Fibroblast of skin of left quadriceps (primary cell): ENCODE measurements at regions not wholly inside any gene's neighbourhood (a gene's known extent, or its start where the extent isn't known, plus 50 kb on each side); places are given as distances from the start of the nearest gene placed in this dataset.
A peak's percentile ranks its signal among the peaks of the same experiment; 100 is the strongest.

Experiments used
- DNase-seq, 2 experiments: peaks; one replicate each; pipeline ENCODE4 v3.0.0-alpha.2; 2013; ENCODE audit warnings: low read depth in 2 of 2

DNA sequence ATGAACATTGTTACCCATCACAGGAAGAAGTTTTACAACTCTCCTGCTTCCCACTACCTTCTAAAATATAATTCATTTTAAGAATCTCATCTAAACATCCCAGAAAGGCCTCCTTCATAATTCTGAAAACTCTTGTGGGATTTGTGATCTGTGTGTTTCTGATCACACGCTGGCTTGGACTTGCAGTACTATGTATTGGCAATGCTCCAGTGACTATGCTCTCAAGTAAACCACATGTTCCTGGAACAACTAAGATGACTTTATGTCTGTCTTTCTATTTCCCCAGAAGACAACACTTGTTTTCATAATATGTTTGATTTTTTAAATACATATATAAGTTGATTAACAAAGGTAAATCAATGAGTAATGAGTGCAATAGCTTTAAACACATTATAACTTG, 376.6 kb upstream of the NETO1 start:
- peak in 1 of 2 experiments; percentile 7 for DNase-seq

DNA sequence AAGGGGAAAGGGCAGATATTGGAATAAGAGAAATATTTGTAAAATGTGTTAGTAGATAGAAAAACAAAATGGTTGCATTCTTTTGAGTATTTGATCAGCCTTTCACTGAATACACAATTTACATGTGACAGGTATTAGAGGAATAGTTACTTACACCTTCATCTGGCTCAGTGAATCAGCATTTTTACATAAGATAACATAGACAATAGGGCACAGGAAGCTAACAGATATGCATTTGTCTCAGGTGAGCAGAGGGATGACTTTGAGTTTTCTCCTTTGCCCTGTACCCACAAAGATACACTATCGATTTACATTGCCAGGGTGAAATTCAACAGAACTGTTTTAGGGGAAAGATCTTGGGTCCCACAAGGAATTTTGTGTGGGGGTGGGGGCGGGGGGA, 373.1 kb upstream of the NETO1 start:
- no peak for DNase-seq

DNA sequence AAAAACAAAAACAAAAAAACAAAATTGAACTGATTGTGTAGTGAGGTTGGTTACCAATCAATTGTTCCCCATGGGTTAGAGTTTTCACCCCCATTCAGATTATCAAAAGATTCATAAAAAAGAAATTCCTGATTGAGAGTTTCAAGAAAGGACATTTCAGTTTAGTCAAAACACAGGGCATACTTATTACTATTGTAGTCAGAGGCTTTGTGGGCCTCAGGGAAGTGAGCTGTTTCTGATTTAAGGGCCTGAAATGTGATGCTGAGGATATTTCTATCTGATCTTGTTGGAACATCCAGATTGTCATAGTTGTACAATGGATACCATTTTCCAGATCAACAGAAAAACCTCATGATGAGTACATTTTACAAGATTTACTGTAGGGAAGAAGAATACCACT, 368.1 kb upstream of the NETO1 start:
- no peak for DNase-seq

DNA sequence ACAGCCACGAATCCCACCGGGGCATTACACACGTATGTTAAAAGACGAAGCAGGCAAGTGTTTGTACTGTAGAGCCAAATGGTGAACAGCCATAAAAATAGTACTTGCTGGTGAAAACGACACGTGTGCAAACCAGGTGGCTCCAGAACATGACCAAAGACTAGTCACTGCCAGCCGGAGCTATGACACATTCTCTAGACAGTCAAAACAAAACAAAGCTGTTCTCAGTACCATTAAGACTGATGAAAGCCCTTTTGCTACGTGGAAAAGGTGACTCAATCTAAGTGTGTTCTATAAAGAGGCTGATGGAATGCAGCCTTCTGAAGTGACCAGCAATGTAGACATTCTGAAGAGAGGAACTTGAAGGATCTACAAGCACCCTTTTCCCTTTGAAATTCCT, 367.7 kb upstream of the NETO1 start:
- DNase-seq: peak; percentile 32 to 37

DNA sequence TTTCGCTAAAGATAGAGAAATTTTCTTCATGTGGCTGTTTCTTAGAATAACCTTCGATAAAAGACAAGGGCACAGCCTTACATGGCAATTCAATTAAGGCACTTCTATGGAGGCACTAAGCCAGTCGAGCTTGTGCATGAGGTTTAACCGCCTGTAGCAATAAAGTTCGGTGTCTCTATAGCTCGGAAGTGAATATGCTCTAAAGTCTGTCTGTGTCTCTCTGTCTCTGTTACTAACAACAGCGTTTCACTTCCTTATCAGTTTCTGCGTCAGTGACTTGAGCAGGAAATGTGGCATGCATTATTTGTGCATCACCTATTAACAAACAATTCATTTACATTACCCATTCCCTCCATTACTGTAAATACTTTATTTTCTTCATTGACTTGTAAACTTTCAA, 365.1 kb upstream of the NETO1 start:
- no peak for DNase-seq

DNA sequence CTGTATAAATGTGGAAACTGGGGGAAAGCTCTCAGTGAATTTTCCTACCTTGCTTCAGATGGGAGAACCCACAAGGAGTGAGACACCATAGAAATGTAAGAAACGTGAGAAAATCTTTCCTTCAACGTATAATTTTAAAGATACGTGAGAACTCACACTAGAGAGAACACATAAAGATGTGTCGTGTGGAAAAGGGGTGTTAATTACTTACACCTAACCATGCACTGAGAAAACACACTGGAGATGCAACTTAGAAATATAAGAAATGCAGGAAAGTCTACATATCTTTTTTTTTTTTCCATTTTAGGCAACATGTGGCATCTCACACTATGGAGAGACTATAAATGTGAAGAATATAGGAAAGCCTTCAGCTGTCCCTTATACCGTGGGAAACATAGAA, 352.9 kb upstream of the NETO1 start:
- DNase-seq: no peak

DNA sequence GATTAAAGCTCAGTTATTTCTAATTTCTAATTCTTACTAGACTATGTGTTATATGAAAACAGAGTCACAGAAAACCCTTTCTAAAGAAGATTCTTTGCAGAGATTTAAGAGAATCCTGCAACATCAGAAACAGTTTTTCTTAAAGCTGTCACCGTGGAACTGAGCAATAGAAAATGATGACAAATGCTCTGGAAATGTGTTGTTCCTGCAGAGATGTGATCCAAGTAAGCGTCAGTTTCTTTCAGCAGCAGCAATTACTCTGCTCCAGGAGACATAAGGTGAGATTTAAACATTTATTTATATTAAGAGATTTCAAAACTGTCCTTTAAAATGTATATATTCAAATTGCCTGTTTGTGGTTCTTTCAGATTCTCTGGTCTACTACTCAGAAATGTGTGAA, 350.5 kb upstream of the NETO1 start:
- DNase-seq: no peak

DNA sequence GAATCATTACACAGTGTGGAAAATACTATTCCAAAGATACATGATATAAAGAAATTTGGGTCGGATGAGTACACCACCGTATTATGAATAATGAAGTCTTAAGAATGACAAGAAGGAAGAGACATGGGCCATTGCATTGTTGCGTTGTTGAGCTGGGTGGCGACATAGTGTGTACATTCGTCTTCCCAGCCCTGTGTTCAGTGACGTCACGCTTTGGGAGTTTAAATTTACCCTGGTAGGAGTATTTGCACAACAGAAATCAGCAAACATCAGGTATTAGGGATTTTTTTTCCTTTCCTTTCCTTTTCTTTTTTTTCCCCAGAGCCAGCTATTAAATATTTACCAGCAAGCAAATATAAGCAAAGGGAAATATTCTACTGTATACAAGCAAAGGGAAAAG, 347.2 kb upstream of the NETO1 start:
- no peak for DNase-seq

DNA sequence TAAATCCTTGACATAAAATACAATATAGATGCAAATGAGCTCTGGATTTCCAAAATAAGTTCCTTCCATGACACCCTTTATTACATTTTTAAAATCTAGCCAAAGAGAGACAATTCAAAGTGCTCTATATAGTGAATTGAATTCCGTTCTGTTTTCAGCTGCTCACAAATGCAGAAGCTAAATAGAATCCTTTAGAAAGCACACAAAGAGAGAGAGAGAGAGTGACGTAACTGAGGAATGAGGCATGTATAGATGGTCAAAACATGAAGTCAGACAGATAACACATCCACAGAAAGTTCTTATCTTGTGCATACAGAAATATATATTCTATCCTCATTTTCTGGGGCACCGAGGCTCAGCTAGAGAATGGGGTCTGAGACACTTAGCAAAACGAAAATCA, 344.7 kb upstream of the NETO1 start:
- no peak for DNase-seq

DNA sequence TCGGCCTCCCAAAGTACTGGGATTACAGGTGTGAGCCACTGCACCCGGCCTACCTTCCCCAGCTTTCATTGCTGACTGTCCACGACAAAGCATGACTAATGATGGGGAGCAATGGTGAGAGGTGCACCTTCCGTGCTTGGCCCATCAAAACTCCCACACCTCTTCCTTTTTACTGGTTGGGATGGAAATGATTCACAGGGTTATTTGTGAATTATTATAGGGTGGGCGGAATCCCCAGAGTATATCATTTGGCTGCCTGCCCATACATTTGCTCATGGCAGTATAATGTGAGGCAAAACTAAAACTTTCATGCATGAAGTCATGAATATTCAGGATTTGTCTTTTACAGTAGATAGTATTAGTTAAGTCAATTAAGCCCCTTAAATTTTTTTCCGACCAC, 334.2 kb upstream of the NETO1 start:
- DNase-seq: no peak

DNA sequence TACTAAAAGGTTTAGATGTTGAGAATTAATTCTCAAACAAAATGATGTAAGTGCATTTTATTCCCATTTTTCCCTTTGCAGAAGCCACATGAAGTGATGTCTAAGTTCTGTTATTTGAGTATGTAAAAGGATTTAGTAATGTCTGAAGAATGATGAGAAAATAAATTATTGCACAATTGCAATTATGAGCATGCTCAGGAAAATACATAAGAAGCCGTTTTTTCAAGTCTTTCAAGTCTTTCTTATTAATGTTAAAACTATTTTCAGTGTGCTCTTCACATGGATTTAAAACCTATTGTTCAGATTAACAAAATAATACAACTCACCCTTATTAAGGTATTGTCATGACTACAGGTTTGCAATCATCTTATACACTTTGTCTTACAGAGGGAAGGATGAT, 331.4 kb upstream of the NETO1 start:
- DNase-seq: peak; percentile 3 to 8

DNA sequence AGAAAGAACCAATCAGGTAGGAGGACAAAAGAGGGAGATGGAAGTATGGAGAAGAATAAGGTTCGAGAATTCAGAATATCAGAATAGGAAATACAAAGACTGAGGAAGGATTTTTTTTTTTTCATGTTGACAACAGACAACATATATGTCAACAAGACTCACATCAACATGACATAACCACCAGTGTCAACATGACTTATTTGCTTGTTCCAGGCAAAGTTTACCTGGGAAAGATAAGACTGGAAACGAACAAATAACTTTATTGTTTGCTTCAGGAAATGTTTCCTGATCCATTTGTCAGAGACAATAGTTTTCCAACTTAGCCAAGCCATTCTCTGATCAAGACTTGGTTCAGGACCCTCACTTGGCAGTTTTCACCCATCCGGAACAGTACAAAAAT, 321.9 kb upstream of the NETO1 start:
- no peak for DNase-seq

DNA sequence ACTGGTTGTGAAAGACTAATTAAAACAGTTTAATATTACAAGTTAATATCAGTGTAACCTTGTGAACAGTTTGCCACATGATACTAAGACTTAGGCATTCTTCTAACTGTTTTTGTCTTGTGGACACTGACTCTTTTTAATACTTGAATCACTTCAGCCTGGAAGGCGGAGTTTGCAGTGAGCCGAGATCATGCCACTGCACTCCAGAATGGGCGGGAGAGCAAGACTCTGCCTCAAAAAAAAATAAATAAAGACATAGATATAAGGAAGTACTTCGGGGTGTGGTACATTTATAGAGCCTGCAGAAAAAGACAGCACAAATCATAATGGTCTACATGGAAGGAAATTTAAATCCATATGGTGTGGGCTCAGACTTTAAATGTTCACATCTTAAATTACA, 300.4 kb upstream of the NETO1 start:
- DNase-seq: no peak

DNA sequence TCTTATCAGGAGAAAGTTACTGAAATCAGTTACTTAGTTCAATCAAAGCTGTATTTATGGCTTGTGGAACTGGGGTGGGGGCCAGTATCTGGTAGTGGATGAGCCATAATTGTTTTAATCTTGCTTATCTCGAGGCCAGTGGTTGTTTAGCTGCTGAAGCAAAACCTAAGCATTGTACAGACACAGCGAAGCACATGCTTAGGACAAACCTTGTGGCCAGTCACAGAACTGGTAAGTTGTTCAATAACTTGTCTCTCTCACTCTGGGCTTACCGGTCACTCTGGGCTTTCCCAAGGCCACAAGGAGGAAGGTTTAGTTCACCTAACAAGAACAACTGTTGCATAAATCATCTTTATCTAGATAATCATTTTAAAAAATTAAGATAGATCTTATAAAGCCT, 296.6 kb upstream of the NETO1 start:
- no peak for DNase-seq

DNA sequence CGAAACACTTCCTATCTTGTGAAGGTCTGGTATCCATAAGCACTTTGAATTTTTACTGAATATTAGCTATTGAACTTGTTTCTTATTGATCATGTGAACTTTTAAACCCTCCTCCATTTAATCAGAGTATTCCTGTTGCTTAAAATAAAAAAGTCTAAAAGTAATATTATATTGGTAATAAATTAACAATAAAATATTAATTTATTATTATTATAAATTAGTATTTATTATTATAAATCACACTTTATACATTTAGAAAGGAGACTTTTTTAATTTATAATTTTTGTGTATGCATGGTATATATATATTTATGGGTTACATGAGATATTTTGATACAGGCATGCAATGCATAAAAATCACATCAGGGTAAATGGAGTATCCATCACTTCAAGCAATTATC, 295.4 kb upstream of the NETO1 start:
- DNase-seq: no peak

DNA sequence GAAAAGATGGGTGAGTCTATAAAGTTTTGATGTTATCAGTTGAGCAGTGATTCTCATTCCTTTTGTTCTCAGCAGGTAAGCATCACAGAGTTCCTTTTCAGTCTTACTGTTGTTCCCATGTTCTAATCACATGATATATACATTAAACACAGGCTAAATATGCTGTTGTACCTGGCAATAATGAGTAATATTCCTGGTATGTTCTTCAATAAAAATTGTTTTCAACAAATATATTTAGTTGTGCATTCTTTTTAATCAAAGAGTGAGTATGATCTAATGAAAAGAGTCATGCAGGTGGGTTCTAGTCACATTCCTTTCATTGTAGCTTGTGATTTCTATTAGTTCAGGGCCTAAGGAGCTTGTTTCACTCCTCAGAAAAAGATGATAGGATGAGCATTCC, 288.3 kb upstream of the NETO1 start:
- DNase-seq: no peak

DNA sequence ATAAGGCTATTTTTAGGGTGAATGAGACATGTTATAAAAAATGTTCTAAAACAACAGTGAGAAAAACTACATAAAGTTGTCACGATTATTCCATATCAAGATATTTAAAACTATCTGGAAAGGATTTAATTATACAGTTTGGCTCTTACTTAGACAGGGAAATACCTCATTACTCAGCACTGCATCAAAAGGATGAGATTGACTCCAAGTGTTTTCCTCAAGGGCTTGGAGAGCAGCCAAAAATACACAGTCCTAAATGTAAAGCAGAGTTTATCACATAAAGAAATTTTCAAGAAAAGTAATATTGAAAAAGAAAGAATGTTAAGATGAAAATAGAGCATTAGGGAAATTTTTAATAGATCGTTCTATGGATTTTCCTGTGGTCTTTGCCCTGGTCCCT, 285.5 kb upstream of the NETO1 start:
- DNase-seq: peak; percentile 47 to 53

DNA sequence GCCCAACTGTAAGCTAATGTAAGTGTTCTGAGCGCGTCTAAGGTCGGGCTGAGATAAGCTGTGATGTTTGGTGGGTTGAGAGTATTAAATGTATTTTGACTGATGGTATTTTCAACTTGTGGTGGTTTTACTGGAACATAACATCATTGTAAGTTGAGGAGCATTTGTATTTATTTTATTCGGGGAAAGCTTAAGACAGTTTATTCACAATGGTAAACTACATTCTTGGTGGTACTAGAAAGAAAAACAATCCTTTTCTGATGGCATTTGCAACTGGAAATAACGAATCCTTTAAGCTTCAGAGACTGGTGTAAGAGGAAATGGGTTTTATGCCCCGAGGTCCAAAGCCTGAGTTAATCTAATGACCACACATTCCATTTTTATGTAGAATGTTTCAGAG, 283.3 kb upstream of the NETO1 start:
- DNase-seq: no peak

DNA sequence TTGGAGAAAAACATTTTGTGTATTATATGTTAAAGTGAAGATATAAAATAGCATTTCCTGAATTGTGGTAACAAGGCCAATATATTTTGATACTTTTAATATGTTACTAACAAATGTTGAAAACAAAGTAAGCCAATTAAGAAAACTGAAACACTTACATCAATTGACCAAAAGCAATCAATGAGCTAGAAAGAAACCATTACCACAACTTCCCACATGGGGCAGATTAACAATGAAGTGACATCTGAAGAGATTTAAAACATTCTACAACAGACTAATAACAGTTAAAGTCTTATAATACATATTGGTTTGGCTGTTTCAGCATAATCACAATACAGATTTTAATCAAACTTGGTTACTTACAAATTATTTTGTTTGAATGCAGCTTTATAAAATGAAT, 282.4 kb upstream of the NETO1 start:
- DNase-seq: no peak

DNA sequence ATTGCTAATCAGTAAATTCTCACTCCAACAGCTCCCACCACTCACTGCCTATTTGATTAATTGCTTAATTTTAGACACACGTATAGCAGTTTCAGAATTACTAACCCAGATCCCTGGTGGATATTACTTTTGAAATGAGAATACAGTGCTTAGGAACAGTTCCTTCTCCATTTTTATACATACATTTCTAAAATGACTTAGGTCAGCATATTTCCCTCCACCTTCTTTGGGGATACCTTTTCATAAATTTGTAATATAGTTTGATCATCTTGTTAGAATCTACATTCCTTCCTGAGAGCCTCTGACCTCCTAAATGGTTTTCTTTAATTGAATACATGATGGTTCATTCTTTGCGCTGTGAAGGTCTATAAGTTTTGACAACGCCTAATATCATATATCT, 279.8 kb upstream of the NETO1 start:
- DNase-seq: no peak

DNA sequence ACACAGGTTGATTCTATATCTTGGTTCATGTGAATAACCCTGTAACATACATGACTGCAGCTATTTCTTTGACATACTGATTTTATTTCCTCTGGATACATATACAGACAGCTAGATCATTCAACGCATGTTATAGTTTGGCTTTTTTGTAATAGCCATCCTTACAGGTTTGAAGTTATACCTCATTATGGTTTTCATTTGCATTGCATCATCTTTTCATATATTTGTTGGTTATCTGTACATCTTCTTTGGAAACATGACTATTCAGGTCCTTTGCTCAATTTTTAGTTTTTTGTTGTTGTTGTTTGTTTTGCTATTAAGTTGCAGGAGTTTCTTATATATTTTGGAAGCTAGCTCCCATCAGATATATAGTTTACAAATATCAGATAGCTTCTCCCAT, 276.2 kb upstream of the NETO1 start:
- no peak for DNase-seq

DNA sequence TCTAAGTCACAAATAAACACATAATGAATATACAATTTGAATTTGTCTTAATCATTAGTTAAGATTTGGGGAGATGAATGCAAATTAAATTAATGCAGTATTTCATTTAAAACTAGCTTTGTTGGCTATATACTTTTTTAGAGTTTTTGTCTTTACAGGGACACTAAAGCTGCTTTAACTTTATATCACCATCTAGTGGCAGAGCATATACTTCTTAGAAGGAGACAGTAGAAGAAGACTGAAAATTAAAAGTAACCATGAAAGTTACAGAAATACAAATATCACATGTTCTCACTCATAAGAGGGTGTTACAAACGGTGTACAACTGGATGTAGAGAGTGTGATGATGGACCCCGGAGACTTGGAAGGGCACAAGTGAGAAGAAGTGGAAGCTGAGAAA, 268.3 kb upstream of the NETO1 start:
- no peak for DNase-seq

DNA sequence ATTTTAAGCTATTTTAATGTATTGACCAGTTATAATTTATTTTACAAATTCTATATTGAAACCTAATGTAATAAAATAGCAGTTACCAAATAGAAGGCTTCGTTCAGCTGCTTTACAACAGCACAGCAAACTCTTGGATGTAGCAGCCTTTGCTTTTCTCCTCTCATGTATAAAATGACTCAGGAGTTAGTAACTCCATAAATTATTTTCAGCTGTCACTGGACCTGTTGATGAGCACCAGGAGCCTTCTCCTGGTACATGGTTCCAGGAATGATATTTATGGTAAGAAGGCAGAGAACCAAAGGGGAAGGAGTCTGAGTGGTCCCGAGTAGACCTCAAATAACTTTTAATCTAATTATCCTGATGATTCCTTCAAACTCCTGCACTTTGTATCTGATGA, 256.4 kb upstream of the NETO1 start:
- peak; percentile 17 to 29 for DNase-seq

DNA sequence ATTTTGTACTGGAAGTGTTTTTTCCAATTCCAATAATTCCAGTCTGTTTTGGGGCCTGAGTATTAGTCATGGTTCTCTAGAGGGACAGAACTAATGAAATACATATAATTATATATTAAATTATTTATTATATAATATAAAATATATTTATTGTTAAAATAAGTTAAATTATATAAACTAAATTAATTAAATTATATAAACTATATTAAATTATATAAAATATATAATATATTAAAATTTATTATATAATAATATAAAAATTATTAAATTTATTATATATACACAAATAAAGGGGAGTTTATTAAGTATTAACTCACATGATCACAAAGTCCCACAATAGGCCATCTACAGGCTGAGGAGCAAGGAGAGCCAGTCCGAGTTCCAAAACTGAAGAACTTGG, 253.4 kb upstream of the NETO1 start:
- no peak for DNase-seq

DNA sequence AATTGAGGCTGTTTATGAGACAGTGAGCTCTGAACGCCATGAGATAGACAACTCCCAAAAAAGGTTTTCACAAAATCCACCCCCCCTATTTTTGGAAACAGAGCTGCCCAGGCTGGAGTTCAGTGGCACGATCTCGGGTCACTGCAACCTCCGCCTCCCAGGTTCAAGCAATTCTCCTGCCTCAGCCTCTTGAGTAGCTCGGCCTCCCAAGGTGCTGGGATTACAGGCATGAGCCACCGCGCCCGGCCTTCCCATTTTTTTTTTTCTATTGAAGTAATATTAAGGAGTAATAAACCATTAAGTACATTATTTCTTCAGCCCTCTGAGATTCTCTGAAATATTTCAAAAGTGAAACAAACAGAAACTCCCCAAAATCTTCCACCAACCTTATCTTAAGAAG, 252.8 kb upstream of the NETO1 start:
- no peak for DNase-seq
